OCI-LY7 (cell line): ENCODE measurements at regions not wholly inside any gene's neighbourhood (a gene's known extent, or its start where the extent isn't known, plus 50 kb on each side); places are given as distances from the start of the nearest gene placed in this dataset.

ENCODE experiments used
- BruUV-seq: library from RNA; stranded (reverse); fragments of 400-500 nt; replicated peaks from 2 replicates; lab custom pipeline; 2021; lab: Mats Ljungman, UMichigan
- CTCF ChIA-PET: fragments of 300-600 bp; sonication (Branson Sonifier 250); formaldehyde crosslinking; loops from one replicate; lab custom pipeline; 2022; ENCODE audit warnings: antibody characterized with exemption; ENCODE audit not compliant: unreplicated experiment; lab: Charles Lee
- POLR2A ChIA-PET: fragments of 300-600 bp; sonication (Branson Sonifier 250); formaldehyde crosslinking; loops from one replicate; lab custom pipeline; 2022; ENCODE audit warnings: antibody characterized with exemption; lab: Charles Lee
- DNase-seq: peaks from one replicate; pipeline ENCODE4 v3.0.0-alpha.2; 2015; ENCODE audit warnings: low spot score
- H2AFZ ChIP-seq: fragments of 200-600 bp; sonication (generic), shearing (Covaris generic); 2 replicates; pipeline ENCODE4 v1.6.1; 2014; ENCODE audit warnings: mild to moderate bottlenecking, antibody characterized with exemption, low read length, moderate library complexity
- H3K27ac ChIP-seq: fragments of 200-600 bp; sonication (generic); 2 replicates; pipeline ENCODE4 v1.5.1; 2014; ENCODE audit warnings: mixed run types, low read depth, mild to moderate bottlenecking, moderate library complexity, low read length, inconsistent platforms; ENCODE audit not compliant: poor library complexity, severe bottlenecking
- H3K36me3 ChIP-seq: fragments of 200-600 bp; sonication (generic); 2 replicates; pipeline ENCODE4 v1.6.1; 2014; ENCODE audit warnings: mild to moderate bottlenecking, antibody characterized with exemption, low read length, moderate library complexity, mixed read lengths; ENCODE audit not compliant: insufficient read depth
- H3K4me1 ChIP-seq: fragments of 200-600 bp; sonication (generic); 2 replicates; pipeline ENCODE4 v1.5.1; 2014; ENCODE audit warnings: mild to moderate bottlenecking, low read length; ENCODE audit not compliant: insufficient read depth, poor library complexity, severe bottlenecking
- H3K4me2 ChIP-seq: fragments of 200-600 bp; sonication (generic); 2 replicates; pipeline ENCODE4 v1.6.1; 2014; ENCODE audit warnings: mild to moderate bottlenecking, low read length
- H3K4me3 ChIP-seq: fragments of 200-600 bp; sonication (generic); 2 replicates; pipeline ENCODE4 v1.5.1; 2014; ENCODE audit warnings: mild to moderate bottlenecking, low read depth, low read length; ENCODE audit not compliant: poor library complexity, severe bottlenecking
- H3K79me2 ChIP-seq: fragments of 200-600 bp; sonication (generic); 2 replicates; pipeline ENCODE4 v1.6.1; 2016; ENCODE audit warnings: low read depth, mild to moderate bottlenecking, low read length, moderate library complexity, mixed read lengths; ENCODE audit not compliant: insufficient read depth
- H3K9me2 ChIP-seq: fragments of 200-600 bp; sonication (generic); 2 replicates; pipeline ENCODE4 v1.6.1; 2016; ENCODE audit warnings: mild to moderate bottlenecking, low read length, mixed read lengths; ENCODE audit not compliant: insufficient read depth
- H3K9me3 ChIP-seq: fragments of 200-600 bp; sonication (generic); 2 replicates; pipeline ENCODE4 v1.6.1; 2014; ENCODE audit warnings: mild to moderate bottlenecking, mixed run types, low read length, mixed read lengths
- H4K20me1 ChIP-seq: fragments of 200-600 bp; sonication (generic); 2 replicates; pipeline ENCODE4 v1.6.1; 2014; ENCODE audit warnings: mild to moderate bottlenecking, antibody characterized with exemption, low read length, moderate library complexity, mixed read lengths; ENCODE audit not compliant: insufficient read depth
- EZH2phosphoT487 ChIP-seq: fragments of 200-600 bp; sonication (generic); IDR thresholded peaks from 2 replicates; pipeline ENCODE4 v1.6.1; 2018; ENCODE audit warnings: low read depth, borderline replicate concordance, mild to moderate bottlenecking, mixed run types, antibody characterized with exemption, low read length, moderate library complexity, mixed read lengths
- intact Hi-C: fragments of 100-400 bp; cut with micrococcal nuclease; formaldehyde crosslinking; loops from one replicate; pipeline ENCODE4 v1.10.0; 2022; ENCODE audit not compliant: unreplicated experiment
- TF ChIP-seq, protein P1 (sequence below): fragments of 200-600 bp; sonication (generic); conservative IDR thresholded peaks from 2 replicates; pipeline ENCODE4 v1.5.1; 2014; ENCODE audit warnings: mild to moderate bottlenecking, antibody characterized with exemption, low read length, moderate library complexity, mixed read lengths

GRCh38 chr9:88274078-88274477 is 114.2 kb upstream of the SPIN1 start:
- intact Hi-C loops = no loop called here
- H3K9me3 ChIP-seq = no peaks in the 10 kb centered on the region
- TF ChIP-seq, protein P1, sequence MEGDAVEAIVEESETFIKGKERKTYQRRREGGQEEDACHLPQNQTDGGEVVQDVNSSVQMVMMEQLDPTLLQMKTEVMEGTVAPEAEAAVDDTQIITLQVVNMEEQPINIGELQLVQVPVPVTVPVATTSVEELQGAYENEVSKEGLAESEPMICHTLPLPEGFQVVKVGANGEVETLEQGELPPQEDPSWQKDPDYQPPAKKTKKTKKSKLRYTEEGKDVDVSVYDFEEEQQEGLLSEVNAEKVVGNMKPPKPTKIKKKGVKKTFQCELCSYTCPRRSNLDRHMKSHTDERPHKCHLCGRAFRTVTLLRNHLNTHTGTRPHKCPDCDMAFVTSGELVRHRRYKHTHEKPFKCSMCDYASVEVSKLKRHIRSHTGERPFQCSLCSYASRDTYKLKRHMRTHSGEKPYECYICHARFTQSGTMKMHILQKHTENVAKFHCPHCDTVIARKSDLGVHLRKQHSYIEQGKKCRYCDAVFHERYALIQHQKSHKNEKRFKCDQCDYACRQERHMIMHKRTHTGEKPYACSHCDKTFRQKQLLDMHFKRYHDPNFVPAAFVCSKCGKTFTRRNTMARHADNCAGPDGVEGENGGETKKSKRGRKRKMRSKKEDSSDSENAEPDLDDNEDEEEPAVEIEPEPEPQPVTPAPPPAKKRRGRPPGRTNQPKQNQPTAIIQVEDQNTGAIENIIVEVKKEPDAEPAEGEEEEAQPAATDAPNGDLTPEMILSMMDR = no peak
- TF ChIP-seq EZH2phosphoT487 = no peak
- H3K4me3 ChIP-seq = no peak overlapping the region
- no peak for DNase-seq
- H2AFZ ChIP-seq = no peak overlapping the region
- CTCF ChIA-PET = no interaction called here
- no peaks in the 10 kb centered on the region for H3K79me2 ChIP-seq
- no peaks in the 10 kb centered on the region for H3K4me1 ChIP-seq
- no peak overlapping the region for H3K27ac ChIP-seq
- BruUV-seq = no TSS peak
- POLR2A ChIA-PET = no interaction called here
- no peaks in the 10 kb centered on the region for H4K20me1 ChIP-seq
- H3K4me2 ChIP-seq = no peak overlapping the region
- no peaks in the 10 kb centered on the region for H3K9me2 ChIP-seq
- H3K36me3 ChIP-seq = no peaks in the 10 kb centered on the region

- no peaks in the 10 kb centered on the region for H4K20me1 ChIP-seq
Measured at GRCh38 chr9:88272986-88273385, 115.3 kb upstream of the SPIN1 start.

DNA sequence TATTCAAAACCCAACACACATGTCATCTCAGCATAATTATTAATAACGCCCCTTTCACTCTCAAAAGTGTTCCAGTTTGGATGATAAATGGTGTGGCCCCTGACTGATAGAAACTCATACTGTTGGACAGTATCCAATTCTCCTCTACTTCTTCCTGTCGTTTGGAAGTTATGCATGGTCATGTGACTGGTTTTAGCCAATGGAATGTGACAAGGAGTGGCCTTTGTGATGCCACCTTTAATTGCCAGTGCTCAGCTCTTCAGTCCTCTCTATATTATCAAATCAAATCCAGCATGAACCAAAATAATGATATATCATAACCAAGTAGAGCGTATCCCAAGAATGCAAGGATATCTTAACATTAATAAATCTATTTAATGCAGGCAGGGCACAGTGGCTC is 117.8 kb upstream of the SPIN1 start:
- H4K20me1 ChIP-seq = no peaks in the 10 kb centered on the region
- no peaks in the 10 kb centered on the region for H3K79me2 ChIP-seq
- intact Hi-C loops = no loop called here
- peaks cover 6% of the 10 kb centered on the region for H3K4me1 ChIP-seq
- POLR2A ChIA-PET = no interaction called here
- no peak for TF ChIP-seq EZH2phosphoT487
- TF ChIP-seq, protein P1 = no peak
- DNase-seq = no peak
- H3K9me3 ChIP-seq = no peaks in the 10 kb centered on the region
- H3K9me2 ChIP-seq = no peaks in the 10 kb centered on the region
- CTCF ChIA-PET = no interaction called here
- no peak overlapping the region for H3K4me2 ChIP-seq
- no peak overlapping the region for H3K27ac ChIP-seq
- no peak overlapping the region for H3K4me3 ChIP-seq
- BruUV-seq = no TSS peak
- no peak overlapping the region for H2AFZ ChIP-seq
- H3K36me3 ChIP-seq = no peaks in the 10 kb centered on the region

More at GRCh38 chr9:88272986-88273385, 115.3 kb upstream of the SPIN1 start:
- H3K36me3 ChIP-seq = no peaks in the 10 kb centered on the region
- no peak overlapping the region for H2AFZ ChIP-seq
- intact Hi-C loops = no loop called here
- BruUV-seq = no TSS peak
- no peak overlapping the region for H3K4me3 ChIP-seq
- ChIA-PET CTCF (no interaction called here), POLR2A (no interaction called here)
- H3K9me2 ChIP-seq = no peaks in the 10 kb centered on the region
- TF ChIP-seq EZH2phosphoT487 = no peak
- TF ChIP-seq, protein P1 = no peak
- no peak overlapping the region for H3K4me2 ChIP-seq
- no peaks in the 10 kb centered on the region for H3K4me1 ChIP-seq
- no peaks in the 10 kb centered on the region for H3K79me2 ChIP-seq
- H3K9me3 ChIP-seq = no peaks in the 10 kb centered on the region
- no peak overlapping the region for H3K27ac ChIP-seq
- DNase-seq = no peak
